ENCODE measurements at regions not wholly inside any gene's neighbourhood (a gene's known extent, or its start where the extent isn't known, plus 50 kb on each side); places are given as distances from the start of the nearest gene placed in this dataset.

- TF ChIP-seq POLR2A (IDR thresholded peaks at IDR 0.05; ENCODE audit: low read depth) (no peak), POLR2AphosphoS5 (IDR thresholded peaks at IDR 0.05) (no peak)
Observed at GRCh38 chr4:143026459-143027170, 158.1 kb upstream of the USP38 start.
